K562 (cell line): ENCODE measurements at regions not wholly inside any gene's neighbourhood (a gene's known extent, or its start where the extent isn't known, plus 50 kb on each side); places are given as distances from the start of the nearest gene placed in this dataset.

Experiments
- ATAC-seq: fragments of 200-7000 bp; cut with Tn5 transposase; 3 replicates; pipeline ENCODE4 v1.9.1; 2020; ENCODE audit warnings: moderate library complexity
- BruUV-seq: library from RNA; stranded (reverse); fragments of 400-500 nt; replicated peaks from 2 replicates; lab custom pipeline; 2021; lab: Mats Ljungman, UMichigan
- CTCF ChIA-PET: fragments of 300-600 bp; formaldehyde crosslinking; extraction: SDS; loops from one replicate; lab custom pipeline; 2021; ENCODE audit warnings: low intra/inter-chr PET ratio; lab: Yijun Ruan, JAX
- POLR2A ChIA-PET: fragments of 300-600, 350-650 bp; sonication (Branson Sonifier 250); formaldehyde crosslinking; extraction: SDS; loops from one replicate; lab custom pipeline; 2021; ENCODE audit warnings: antibody characterized with exemption, inconsistent platforms; lab: Yijun Ruan, JAX
- DNase-seq, 4 experiments: peaks; one replicate each; pipeline versions ENCODE4 v3.0.0 to v3.0.0-alpha.2; 2011 to 2018; ENCODE audit warnings: low spot score in 3 of 4, mixed read lengths in 3 of 4; ENCODE audit errors: extremely low read depth in 1 of 4
- FAIRE-seq: peaks from 2 replicates; lab custom pipeline; 2011; peaks lifted over from hg19 to GRCh38; lab: Jason Lieb, UNC
- H2AFZ ChIP-seq: 2 replicates; pipeline ENCODE4 v1.6.0; 2011; ENCODE audit warnings: low read depth, low read length, control low read depth, inconsistent platforms
- H3K27ac ChIP-seq: fragments of 200-600 bp; 3 replicates; pipeline ENCODE4 v1.8.0; 2011; ENCODE audit warnings: low read depth, mild to moderate bottlenecking, control low read depth, inconsistent platforms, low read length, moderate library complexity, mixed read lengths; ENCODE audit errors: extremely low read depth
- H3K27me3 ChIP-seq, 2 experiments: fragments of 300-600 bp in 1 of 2; 2 replicates in 1 of 2; 3 replicates in 1 of 2; pipeline versions ENCODE4 v1.6.0 to v1.8.0; 2011; ENCODE audit warnings: inconsistent platforms in 2 of 2, low read length in 2 of 2, mild to moderate bottlenecking in 1 of 2, mixed read lengths in 1 of 2, moderate library complexity in 1 of 2; ENCODE audit not compliant: control insufficient read depth in 2 of 2, insufficient read depth in 2 of 2
- H3K36me3 ChIP-seq: fragments of 300-600 bp; 3 replicates; pipeline ENCODE4 v1.8.0; 2011; ENCODE audit warnings: mild to moderate bottlenecking, low read length, inconsistent platforms; ENCODE audit not compliant: control insufficient read depth, insufficient read depth
- H3K4me1 ChIP-seq, 2 experiments: fragments of 200-600 bp in 1 of 2; replicated peaks in 1 of 2; 2 replicates in 1 of 2; 3 replicates in 1 of 2; pipeline versions ENCODE4 v1.5.1 to v1.8.0; 2011; ENCODE audit warnings: inconsistent platforms in 2 of 2, low read length in 2 of 2, mild to moderate bottlenecking in 1 of 2, mixed read lengths in 1 of 2, moderate library complexity in 1 of 2; ENCODE audit not compliant: control insufficient read depth in 2 of 2, insufficient read depth in 2 of 2
- H3K4me2 ChIP-seq: 2 replicates; pipeline ENCODE4 v1.6.1; 2011; ENCODE audit warnings: low read length, control low read depth, inconsistent platforms, mixed read lengths; ENCODE audit not compliant: insufficient read depth
- H3K4me3 ChIP-seq: fragments of 200-600 bp; sonication (generic), shearing (Covaris generic); 2 replicates; pipeline ENCODE4 v1.5.1; 2016; ENCODE audit warnings: control low read depth, inconsistent platforms
- H3K79me2 ChIP-seq: fragments of 200-600 bp; 3 replicates; pipeline ENCODE4 v1.8.0; 2011; ENCODE audit warnings: low read length, inconsistent platforms; ENCODE audit not compliant: control insufficient read depth, insufficient read depth
- H3K9ac ChIP-seq, 2 experiments: 2 replicates each; pipeline versions ENCODE4 v1.6.0 to v1.6.1; 2011; ENCODE audit warnings: low read depth in 2 of 2, low read length in 2 of 2, control low read depth in 1 of 2, inconsistent platforms in 1 of 2, mild to moderate bottlenecking in 1 of 2, mixed read lengths in 1 of 2; ENCODE audit not compliant: insufficient read depth in 1 of 2
- H3K9me1 ChIP-seq: one replicate; pipeline ENCODE4 v1.6.0; 2011; ENCODE audit warnings: inconsistent platforms, mild to moderate bottlenecking, low read length, moderate library complexity; ENCODE audit not compliant: control insufficient read depth, insufficient read depth
- H3K9me3 ChIP-seq: replicated peaks from 2 replicates; pipeline ENCODE4 v1.5.1; 2011; ENCODE audit warnings: low read depth, low read length, inconsistent platforms; ENCODE audit not compliant: control insufficient read depth, insufficient read depth
- H4K20me1 ChIP-seq: replicated peaks from 2 replicates; pipeline ENCODE4 v1.6.1; 2011; ENCODE audit warnings: low read length, inconsistent platforms, mixed read lengths; ENCODE audit not compliant: control insufficient read depth, insufficient read depth
- E2F3 ChIP-seq: fragments of 250-450 bp; sonication (Bioruptor Pico); IDR thresholded peaks from 2 replicates; pipeline ENCODE4 v1.4.0; 2020; ENCODE audit warnings: mild to moderate bottlenecking
- HDAC6 ChIP-seq: IDR thresholded peaks from 2 replicates; pipeline ENCODE4 v1.6.1; 2012; ENCODE audit warnings: low read depth, mild to moderate bottlenecking, control low read depth, inconsistent platforms, low read length, moderate library complexity
- KAT2B ChIP-seq: IDR thresholded peaks from one replicate; pipeline ENCODE4 v1.6.1; 2012; ENCODE audit warnings: low read depth, mild to moderate bottlenecking, control low read depth, inconsistent platforms, low read length, moderate library complexity
- ZNF324 ChIP-seq: fragments of 250-450 bp; sonication (Bioruptor Pico); IDR thresholded peaks from 2 replicates; pipeline ENCODE4 v1.4.0; 2020; ENCODE audit warnings: mild to moderate bottlenecking
- ZNF41 ChIP-seq: fragments of 250-450 bp; sonication (Bioruptor Pico); conservative IDR thresholded peaks from 2 replicates; pipeline ENCODE4 v1.4.0; 2020; ENCODE audit warnings: mild to moderate bottlenecking
- ZNF431 ChIP-seq: sonication (generic); formaldehyde crosslinking; IDR thresholded peaks from 2 replicates; pipeline ENCODE4 v1.8.0; 2022; ENCODE audit warnings: mild to moderate bottlenecking, missing genetic modification reagents
- ZNF57 ChIP-seq: fragments of 450-650 bp; formaldehyde crosslinking; IDR thresholded peaks from 2 replicates; pipeline ENCODE4 v1.4.0; 2020; ENCODE audit warnings: mild to moderate bottlenecking, moderate library complexity
- WGBS: fragments of 100-300 bp; shearing (Covaris generic); methylation state at CpG from one replicate; pipeline ENCODE4 v1.1.6; 2016; ENCODE audit warnings: low coverage, mixed read lengths; ENCODE audit not compliant: insufficient coverage; ENCODE audit errors: missing lambda C conversion rate; 5-methylcytosine and 5-hydroxymethylcytosine counted together
- in situ Hi-C: fragments of 300-500 bp; cut with MboI; formaldehyde crosslinking; loops from 4 replicates; pipeline ENCODE4 v1.15.0; 2018; ENCODE audit warnings: inconsistent platforms, mixed read lengths
- intact Hi-C: fragments of 100-400 bp; cut with micrococcal nuclease; formaldehyde crosslinking; loops from 2 replicates; pipeline ENCODE4 v1.14.2; 2022
- TF ChIP-seq, protein P1 (sequence below): fragments of 450-650 bp; formaldehyde crosslinking; IDR thresholded peaks from 2 replicates; pipeline ENCODE4 v1.4.0; 2022; ENCODE audit warnings: mild to moderate bottlenecking, moderate library complexity
- TF ChIP-seq, protein P2 (sequence below): sonication (generic); formaldehyde crosslinking; IDR thresholded peaks from 2 replicates; pipeline ENCODE4 v1.8.1; 2022; ENCODE audit warnings: missing genetic modification reagents
- TF ChIP-seq, protein P3 (sequence below): IDR thresholded peaks from 2 replicates; pipeline ENCODE4 v1.6.1; 2011; ENCODE audit warnings: borderline replicate concordance, low read depth, mild to moderate bottlenecking, moderate library complexity, low read length; ENCODE audit not compliant: insufficient read depth, poor library complexity, severe bottlenecking
- TF ChIP-seq, protein P4 (sequence below): fragments of 250-450 bp; sonication (Bioruptor Pico); IDR thresholded peaks from 2 replicates; pipeline ENCODE4 v1.5.0; 2020; ENCODE audit warnings: mild to moderate bottlenecking

DNA sequence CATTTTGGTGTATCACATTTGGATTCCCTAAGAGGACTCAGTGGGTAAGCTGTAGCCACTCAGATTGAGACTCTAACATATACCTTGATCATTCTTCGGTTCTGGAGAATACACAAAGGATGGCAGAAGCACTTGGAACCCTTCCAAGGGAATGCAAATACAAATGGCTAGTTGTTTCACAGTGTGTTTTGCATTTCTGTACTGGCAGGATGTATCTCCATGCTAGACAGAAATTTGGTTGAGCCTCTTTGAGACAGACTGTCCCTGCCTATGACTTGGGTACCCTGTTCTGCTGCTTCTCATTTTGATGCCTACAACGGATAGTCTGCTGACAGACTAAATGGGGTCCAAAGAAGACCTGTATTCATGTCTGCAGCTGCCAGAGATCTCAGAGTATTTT lies 273.5 kb downstream of the TMEM38B start:
- no peaks in the 10 kb centered on the region for H3K36me3 ChIP-seq
- intact Hi-C loops (no loop called here), in situ Hi-C loops (no loop called here)
- DNase-seq (no peak), FAIRE-seq (no peak), ATAC-seq (no peak)
- no peak overlapping the region for H3K9ac ChIP-seq
- no peak overlapping the region for H2AFZ ChIP-seq
- WGBS, result 0% methylated on average over 2 of the region's 2 CpGs
- no TSS peak for BruUV-seq
- TF ChIP-seq ZNF431 (CRISPR knock-in tag) (no peak), KAT2B (no peak), ZNF57 (CRISPR knock-in tag) (no peak), ZNF324 (no peak), E2F3 (CRISPR knock-in tag) (no peak), HDAC6 (no peak), ZNF41 (CRISPR knock-in tag) (no peak)
- TF ChIP-seq, protein P1, sequence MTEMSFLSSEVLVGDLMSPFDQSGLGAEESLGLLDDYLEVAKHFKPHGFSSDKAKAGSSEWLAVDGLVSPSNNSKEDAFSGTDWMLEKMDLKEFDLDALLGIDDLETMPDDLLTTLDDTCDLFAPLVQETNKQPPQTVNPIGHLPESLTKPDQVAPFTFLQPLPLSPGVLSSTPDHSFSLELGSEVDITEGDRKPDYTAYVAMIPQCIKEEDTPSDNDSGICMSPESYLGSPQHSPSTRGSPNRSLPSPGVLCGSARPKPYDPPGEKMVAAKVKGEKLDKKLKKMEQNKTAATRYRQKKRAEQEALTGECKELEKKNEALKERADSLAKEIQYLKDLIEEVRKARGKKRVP, result no peak
- TF ChIP-seq, protein P2, sequence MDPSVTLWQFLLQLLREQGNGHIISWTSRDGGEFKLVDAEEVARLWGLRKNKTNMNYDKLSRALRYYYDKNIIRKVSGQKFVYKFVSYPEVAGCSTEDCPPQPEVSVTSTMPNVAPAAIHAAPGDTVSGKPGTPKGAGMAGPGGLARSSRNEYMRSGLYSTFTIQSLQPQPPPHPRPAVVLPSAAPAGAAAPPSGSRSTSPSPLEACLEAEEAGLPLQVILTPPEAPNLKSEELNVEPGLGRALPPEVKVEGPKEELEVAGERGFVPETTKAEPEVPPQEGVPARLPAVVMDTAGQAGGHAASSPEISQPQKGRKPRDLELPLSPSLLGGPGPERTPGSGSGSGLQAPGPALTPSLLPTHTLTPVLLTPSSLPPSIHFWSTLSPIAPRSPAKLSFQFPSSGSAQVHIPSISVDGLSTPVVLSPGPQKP (CRISPR knock-in tag), result no peak
- TF ChIP-seq, protein P3, sequence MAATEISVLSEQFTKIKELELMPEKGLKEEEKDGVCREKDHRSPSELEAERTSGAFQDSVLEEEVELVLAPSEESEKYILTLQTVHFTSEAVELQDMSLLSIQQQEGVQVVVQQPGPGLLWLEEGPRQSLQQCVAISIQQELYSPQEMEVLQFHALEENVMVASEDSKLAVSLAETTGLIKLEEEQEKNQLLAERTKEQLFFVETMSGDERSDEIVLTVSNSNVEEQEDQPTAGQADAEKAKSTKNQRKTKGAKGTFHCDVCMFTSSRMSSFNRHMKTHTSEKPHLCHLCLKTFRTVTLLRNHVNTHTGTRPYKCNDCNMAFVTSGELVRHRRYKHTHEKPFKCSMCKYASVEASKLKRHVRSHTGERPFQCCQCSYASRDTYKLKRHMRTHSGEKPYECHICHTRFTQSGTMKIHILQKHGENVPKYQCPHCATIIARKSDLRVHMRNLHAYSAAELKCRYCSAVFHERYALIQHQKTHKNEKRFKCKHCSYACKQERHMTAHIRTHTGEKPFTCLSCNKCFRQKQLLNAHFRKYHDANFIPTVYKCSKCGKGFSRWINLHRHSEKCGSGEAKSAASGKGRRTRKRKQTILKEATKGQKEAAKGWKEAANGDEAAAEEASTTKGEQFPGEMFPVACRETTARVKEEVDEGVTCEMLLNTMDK, result no peak
- TF ChIP-seq, protein P4, sequence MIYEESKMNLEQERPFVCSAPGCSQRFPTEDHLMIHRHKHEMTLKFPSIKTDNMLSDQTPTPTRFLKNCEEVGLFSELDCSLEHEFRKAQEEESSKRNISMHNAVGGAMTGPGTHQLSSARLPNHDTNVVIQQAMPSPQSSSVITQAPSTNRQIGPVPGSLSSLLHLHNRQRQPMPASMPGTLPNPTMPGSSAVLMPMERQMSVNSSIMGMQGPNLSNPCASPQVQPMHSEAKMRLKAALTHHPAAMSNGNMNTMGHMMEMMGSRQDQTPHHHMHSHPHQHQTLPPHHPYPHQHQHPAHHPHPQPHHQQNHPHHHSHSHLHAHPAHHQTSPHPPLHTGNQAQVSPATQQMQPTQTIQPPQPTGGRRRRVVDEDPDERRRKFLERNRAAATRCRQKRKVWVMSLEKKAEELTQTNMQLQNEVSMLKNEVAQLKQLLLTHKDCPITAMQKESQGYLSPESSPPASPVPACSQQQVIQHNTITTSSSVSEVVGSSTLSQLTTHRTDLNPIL (CRISPR knock-in tag), result no peak
- no peak overlapping the region for H3K4me3 ChIP-seq
- no peaks in the 10 kb centered on the region for H3K27me3 ChIP-seq
- H3K27ac ChIP-seq, result no peak overlapping the region
- H3K79me2 ChIP-seq, result no peaks in the 10 kb centered on the region
- H3K9me3 ChIP-seq, result no peaks in the 10 kb centered on the region
- H3K4me1 ChIP-seq, result no peaks in the 10 kb centered on the region
- CTCF ChIA-PET, result no interaction called here
- POLR2A ChIA-PET, result no interaction called here
- H3K4me2 ChIP-seq, result no peak overlapping the region
- H4K20me1 ChIP-seq, result no peaks in the 10 kb centered on the region
- H3K9me1 ChIP-seq, result no peaks in the 10 kb centered on the region
